ENCODE measurements at regions not wholly inside any gene's neighbourhood (a gene's known extent, or its start where the extent isn't known, plus 50 kb on each side); places are given as distances from the start of the nearest gene placed in this dataset.
"Not testable (repeated sequence)": the region's sequence is repeated elsewhere in the genome, so short reads cannot be mapped to it uniquely, and the experiment has no call there.

- no peak for DNase-seq
Measured at GRCh38 chr10:30731963-30732362, 102.4 kb upstream of the LYZL2 start.

- no peak for DNase-seq
Measured at GRCh38 chr10:30730306-30730705, 100.8 kb upstream of the LYZL2 start.

- no peak for DNase-seq
Measured at GRCh38 chr10:30728766-30729165, 99.2 kb upstream of the LYZL2 start.

GRCh38 chr10:30728127-30728526 lies 98.6 kb upstream of the LYZL2 start:
- DNase-seq, result no peak

- no peak for DNase-seq
Measured at GRCh38 chr10:30727524-30727923, 98.0 kb upstream of the LYZL2 start.

- peak; percentile 76 to 82 for DNase-seq
Measured at GRCh38 chr10:30726783-30727414, 97.3 kb upstream of the LYZL2 start.

- DNase-seq, result no peak
Measured at GRCh38 chr10:30725661-30726060, 96.1 kb upstream of the LYZL2 start.

- DNase-seq, result no peak
Measured at GRCh38 chr10:30724296-30724695, 94.7 kb upstream of the LYZL2 start.

- peak in 1 of 2 donors; percentile 11 for DNase-seq
Measured at GRCh38 chr10:30722956-30723620, 93.5 kb upstream of the LYZL2 start.

- no peak for DNase-seq
Measured at GRCh38 chr10:30719832-30720231, 90.3 kb upstream of the LYZL2 start.

GRCh38 chr10:30709700-30710358 lies 80.3 kb upstream of the LYZL2 start:
- DNase-seq, result no peak

GRCh38 chr10:30709229-30709628 lies 79.7 kb upstream of the LYZL2 start:
- DNase-seq, result no peak

GRCh38 chr10:30708234-30708633 lies 78.7 kb upstream of the LYZL2 start:
- DNase-seq, result no peak

- DNase-seq, result not testable (repeated sequence)
Measured at GRCh38 chr10:30706189-30706588, 76.6 kb upstream of the LYZL2 start.

- no peak for DNase-seq
Measured at GRCh38 chr10:30705625-30706149, 76.1 kb upstream of the LYZL2 start.

- no peak for DNase-seq
Measured at GRCh38 chr10:30705101-30705624, 75.6 kb upstream of the LYZL2 start.

GRCh38 chr10:30704601-30705100 lies 75.1 kb upstream of the LYZL2 start:
- not testable (repeated sequence) for DNase-seq

GRCh38 chr10:30704026-30704600 lies 74.6 kb upstream of the LYZL2 start:
- DNase-seq, result no peak

GRCh38 chr10:30703446-30703845 lies 73.9 kb upstream of the LYZL2 start:
- DNase-seq, result not testable (repeated sequence)

GRCh38 chr10:30702860-30703259 lies 73.3 kb upstream of the LYZL2 start:
- DNase-seq, result no peak

- peak; percentile 13 to 50 for DNase-seq
Measured at GRCh38 chr10:30701451-30702173, 72.1 kb upstream of the LYZL2 start.

GRCh38 chr10:30697806-30698205 lies 68.3 kb upstream of the LYZL2 start:
- DNase-seq, result peak in 1 of 2 donors; percentile 28
